ENCODE measurements at regions not wholly inside any gene's neighbourhood (a gene's known extent, or its start where the extent isn't known, plus 50 kb on each side); places are given as distances from the start of the nearest gene placed in this dataset.

- TF ChIP-seq CTCF (IDR thresholded peaks at IDR 0.05) (no peak), POLR2A (IDR thresholded peaks at IDR 0.05) (no peak)
These were observed 299.9 kb downstream of the AHR start for GRCh38 chr7:17598305-17598704.
